Parathyroid adenoma (tissue), 2 donors: ENCODE measurements at regions not wholly inside any gene's neighbourhood (a gene's known extent, or its start where the extent isn't known, plus 50 kb on each side); places are given as distances from the start of the nearest gene placed in this dataset.

Source experiments
- H2AFZ ChIP-seq: fragments of 300-600 bp; sonication (generic); one replicate; pipeline ENCODE4 v1.7.0; 2017; ENCODE audit warnings: antibody characterized with exemption, mild to moderate bottlenecking
- H3K27ac ChIP-seq: fragments of 300-600 bp; sonication (generic); one replicate; pipeline ENCODE4 v1.7.0; 2017
- H3K27me3 ChIP-seq: fragments of 300-600 bp; sonication (generic); one replicate; pipeline ENCODE4 v1.7.0; 2017; ENCODE audit warnings: low read length; ENCODE audit not compliant: control insufficient read depth, insufficient read depth
- H3K36me3 ChIP-seq: fragments of 300-600 bp; sonication (generic); one replicate; pipeline ENCODE4 v1.7.0; 2017; ENCODE audit warnings: low read length; ENCODE audit not compliant: control insufficient read depth, insufficient read depth
- H3K4me1 ChIP-seq: fragments of 300-600 bp; sonication (generic); one replicate; pipeline ENCODE4 v1.7.0; 2017; ENCODE audit warnings: control low read depth
- H3K4me2 ChIP-seq: fragments of 300-600 bp; sonication (generic); one replicate; pipeline ENCODE4 v1.7.0; 2017; ENCODE audit warnings: low read length
- H3K4me3 ChIP-seq: fragments of 300-600 bp; sonication (generic); one replicate; pipeline ENCODE4 v1.7.0; 2017; ENCODE audit warnings: low read depth, low read length
- H3K79me2 ChIP-seq: fragments of 300-600 bp; sonication (generic); one replicate; pipeline ENCODE4 v1.7.0; 2017; ENCODE audit warnings: control low read depth
- H3K9ac ChIP-seq: fragments of 300-600 bp; sonication (generic); one replicate; pipeline ENCODE4 v1.7.0; 2017; ENCODE audit warnings: mild to moderate bottlenecking
- H3K9me3 ChIP-seq: fragments of 300-600 bp; sonication (generic); one replicate; pipeline ENCODE4 v1.7.0; 2017; ENCODE audit warnings: low read length; ENCODE audit not compliant: control insufficient read depth
- CTCF ChIP-seq: fragments of 300-600 bp; sonication (generic); IDR thresholded peaks from one replicate; pipeline ENCODE4 v1.7.0; 2017; ENCODE audit warnings: antibody characterized with exemption, mild to moderate bottlenecking
- donor health status: primary hyperparathyroidism.

GRCh38 chr1:239242404-239242803 lies 144.0 kb upstream of the CHRM3 start:
- H3K27me3 ChIP-seq: no peaks in the 10 kb centered on the region
- no peak overlapping the region for H2AFZ ChIP-seq
- no peak overlapping the region for H3K27ac ChIP-seq
- no peak for TF ChIP-seq CTCF
- no peak overlapping the region for H3K4me2 ChIP-seq
- no peak overlapping the region for H3K9ac ChIP-seq
- H3K4me3 ChIP-seq: no peak overlapping the region
- H3K9me3 ChIP-seq: no peaks in the 10 kb centered on the region
- no peaks in the 10 kb centered on the region for H3K79me2 ChIP-seq
- H3K4me1 ChIP-seq: no peaks in the 10 kb centered on the region
- H3K36me3 ChIP-seq: no peaks in the 10 kb centered on the region

DNA sequence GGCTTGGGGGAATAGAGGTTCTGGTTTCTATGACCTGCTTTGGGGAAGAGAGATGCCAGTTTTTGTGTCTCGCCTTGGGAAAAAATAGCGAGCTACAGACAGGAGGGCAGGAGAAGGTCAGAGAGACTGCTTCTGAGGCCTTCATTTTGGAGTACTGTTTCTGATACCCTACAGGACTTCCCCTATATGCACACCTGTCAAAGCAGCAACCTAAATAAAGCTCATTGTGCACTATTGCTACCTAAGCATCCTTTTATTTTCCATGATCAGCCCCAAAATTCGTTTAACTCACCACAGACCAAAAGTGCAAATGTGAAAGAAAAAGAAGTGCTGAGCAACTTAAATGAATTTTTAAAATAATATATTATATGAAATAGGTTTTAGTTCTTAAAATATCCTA lies 145.6 kb upstream of the CHRM3 start:
- Histone ChIP-seq H3K4me2 (no peak overlapping the region), H3K27me3 (no peaks in the 10 kb centered on the region), H3K4me3 (no peak overlapping the region), H3K79me2 (no peaks in the 10 kb centered on the region), H3K9ac (no peak overlapping the region), H3K27ac (no peak overlapping the region), H3K36me3 (no peaks in the 10 kb centered on the region), H3K4me1 (no peaks in the 10 kb centered on the region), H2AFZ (no peak overlapping the region), H3K9me3 (no peaks in the 10 kb centered on the region)
- TF ChIP-seq CTCF: no peak

DNA sequence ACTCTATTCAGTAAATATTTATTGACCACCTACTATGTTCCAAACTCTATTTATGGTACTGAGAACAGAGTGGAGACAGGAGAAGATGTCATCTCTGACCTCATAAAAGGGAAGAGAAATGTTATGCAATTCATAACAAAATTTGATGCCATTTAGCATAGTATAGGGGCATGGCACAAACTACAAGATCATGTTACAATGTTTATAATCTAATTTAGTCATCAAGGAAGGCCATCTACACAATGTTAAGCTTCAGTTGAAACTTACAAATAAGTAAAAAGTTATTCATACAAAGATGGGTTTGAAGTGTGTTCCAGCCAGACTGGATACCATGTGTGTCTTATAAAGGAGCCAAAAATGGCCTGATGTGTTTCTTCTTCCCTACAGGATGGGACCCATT lies 146.8 kb upstream of the CHRM3 start:
- Histone ChIP-seq H3K4me3 (no peak overlapping the region), H3K4me2 (no peak overlapping the region), H3K9ac (no peak overlapping the region), H2AFZ (no peak overlapping the region), H3K36me3 (no peaks in the 10 kb centered on the region), H3K27me3 (no peaks in the 10 kb centered on the region), H3K27ac (no peak overlapping the region), H3K4me1 (no peaks in the 10 kb centered on the region), H3K79me2 (no peaks in the 10 kb centered on the region), H3K9me3 (no peaks in the 10 kb centered on the region)
- TF ChIP-seq CTCF: no peak

DNA sequence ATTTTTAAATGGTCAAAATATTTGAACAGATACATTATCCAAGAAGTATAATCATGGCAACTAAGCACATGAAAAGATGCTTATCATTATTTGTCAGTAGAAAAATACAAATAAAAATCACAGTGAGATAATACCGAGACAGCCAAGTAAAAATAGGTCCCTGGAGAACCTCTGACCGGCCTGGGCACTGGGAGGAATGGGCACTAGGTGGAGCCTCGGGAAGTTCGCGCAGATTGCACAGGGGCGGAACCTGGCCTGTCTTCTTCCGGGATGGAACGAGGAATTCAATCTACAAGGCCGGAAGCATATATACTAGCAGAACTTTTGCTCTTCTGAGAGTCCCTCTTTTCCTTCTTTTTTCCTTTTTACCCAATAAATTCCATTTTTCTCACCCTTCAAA lies 148.5 kb upstream of the CHRM3 start:
- TF ChIP-seq CTCF: no peak
- H3K27ac ChIP-seq: no peak overlapping the region

GRCh38 chr1:239233626-239234025 lies 152.7 kb upstream of the CHRM3 start:
- Histone ChIP-seq H3K36me3 (no peaks in the 10 kb centered on the region), H3K4me1 (no peaks in the 10 kb centered on the region), H3K27ac (no peak overlapping the region), H3K9me3 (no peaks in the 10 kb centered on the region), H3K27me3 (no peaks in the 10 kb centered on the region), H3K79me2 (no peaks in the 10 kb centered on the region), H3K4me2 (no peak overlapping the region), H3K4me3 (no peak overlapping the region), H3K9ac (no peak overlapping the region), H2AFZ (no peak overlapping the region)
- TF ChIP-seq CTCF: no peak

More for the DNA sequence above, 148.5 kb upstream of the CHRM3 start:
- Histone ChIP-seq H3K9me3 (no peaks in the 10 kb centered on the region), H2AFZ (no peak overlapping the region), H3K4me3 (no peak overlapping the region), H3K4me1 (no peaks in the 10 kb centered on the region), H3K27me3 (no peaks in the 10 kb centered on the region), H3K79me2 (no peaks in the 10 kb centered on the region), H3K36me3 (no peaks in the 10 kb centered on the region), H3K4me2 (no peak overlapping the region), H3K9ac (no peak overlapping the region)
